ENCODE measurements at regions not wholly inside any gene's neighbourhood (a gene's known extent, or its start where the extent isn't known, plus 50 kb on each side); places are given as distances from the start of the nearest gene placed in this dataset.

- TF ChIP-seq CTCF (IDR thresholded peaks at IDR 0.05) (no peak), POLR2AphosphoS5 (IDR thresholded peaks at IDR 0.05) (no peak), POLR2A (IDR thresholded peaks at IDR 0.05) (no peak)
Observed at GRCh38 chrX:39841604-39842003, 256.2 kb downstream of the BCOR start.
